ENCODE measurements at regions not wholly inside any gene's neighbourhood (a gene's known extent, or its start where the extent isn't known, plus 50 kb on each side); places are given as distances from the start of the nearest gene placed in this dataset.
"Not testable (repeated sequence)": the region's sequence is repeated elsewhere in the genome, so short reads cannot be mapped to it uniquely, and the experiment has no call there.

- not testable (repeated sequence) for DNase-seq
These were observed 197.4 kb downstream of the BANP start for GRCh38 chr16:88148682-88149081.

- DNase-seq = not testable (repeated sequence)
These were observed 197.9 kb downstream of the BANP start for GRCh38 chr16:88149158-88149603.

DNA sequence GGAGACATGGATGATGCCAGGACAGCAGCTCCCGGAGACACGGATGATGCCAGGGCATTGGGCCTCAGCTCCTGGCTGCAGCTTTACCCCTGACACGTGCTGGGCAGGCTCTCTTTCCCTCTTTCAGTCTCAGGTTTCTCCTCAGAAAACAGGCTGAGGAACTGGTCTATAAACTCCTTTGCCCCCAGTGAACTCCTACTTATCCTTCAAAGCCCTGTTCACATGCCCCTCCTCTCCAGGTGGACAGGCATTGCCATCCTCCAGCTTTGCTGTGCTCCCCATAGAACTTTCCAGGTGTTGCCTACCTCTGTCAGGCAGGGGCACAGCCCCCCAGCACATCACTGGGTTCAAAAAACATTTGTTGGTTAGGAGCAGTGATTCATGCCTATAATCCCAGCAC, 198.4 kb downstream of the BANP start:
- not testable (repeated sequence) for DNase-seq

- not testable (repeated sequence) for DNase-seq
These were observed 199.4 kb downstream of the BANP start for GRCh38 chr16:88150456-88151128.

- not testable (repeated sequence) for DNase-seq
These were observed 199.9 kb downstream of the BANP start for GRCh38 chr16:88151129-88151499.

DNA sequence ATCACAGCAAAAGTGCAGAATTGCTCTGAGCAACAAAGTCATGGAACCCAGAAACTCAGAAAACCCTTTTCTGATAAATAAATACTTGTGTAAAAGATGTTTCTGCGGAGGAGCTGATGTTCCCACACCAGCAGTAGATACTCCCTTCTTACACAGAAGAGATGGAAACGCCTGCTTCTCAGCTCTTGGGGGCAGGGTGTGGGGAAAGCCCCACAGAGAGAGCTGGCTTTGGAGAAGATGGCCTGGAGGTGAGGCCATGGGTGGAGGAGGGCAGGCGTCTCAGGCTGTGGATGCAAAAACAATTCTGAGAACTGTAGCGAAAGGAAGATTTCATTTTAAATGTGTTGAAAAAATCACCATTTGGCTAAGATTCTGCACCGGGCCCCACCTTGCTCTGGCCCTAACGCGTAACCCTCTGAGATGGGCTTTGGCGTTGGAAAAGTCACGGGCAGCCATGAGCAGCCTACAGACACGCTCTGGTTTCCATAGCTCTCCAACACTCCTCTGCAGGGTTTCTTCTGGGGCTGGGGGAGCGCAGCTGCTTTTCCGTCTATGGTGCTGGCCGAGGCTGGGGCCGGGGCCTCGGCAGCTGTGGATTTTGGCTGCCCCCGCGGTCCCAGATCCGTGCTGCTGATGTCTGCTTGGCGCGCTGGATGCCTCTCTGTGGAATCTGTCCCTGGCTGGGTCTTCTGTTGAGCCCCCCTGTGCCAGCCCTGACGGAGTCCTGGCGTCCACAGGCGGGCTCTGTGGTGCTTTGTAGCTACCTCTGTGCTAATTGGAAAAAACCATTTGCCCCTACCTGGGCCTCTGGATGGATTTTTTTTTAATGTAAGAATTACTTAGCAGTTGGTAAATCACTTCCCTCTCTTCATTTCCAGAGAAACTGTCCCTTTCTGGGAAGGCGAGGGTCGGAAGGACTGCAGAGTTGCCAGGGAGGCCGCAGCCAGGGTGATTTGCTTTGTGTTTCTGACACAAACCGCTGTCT, 200.9 kb downstream of the BANP start:
- DNase-seq = not testable (repeated sequence)

DNA sequence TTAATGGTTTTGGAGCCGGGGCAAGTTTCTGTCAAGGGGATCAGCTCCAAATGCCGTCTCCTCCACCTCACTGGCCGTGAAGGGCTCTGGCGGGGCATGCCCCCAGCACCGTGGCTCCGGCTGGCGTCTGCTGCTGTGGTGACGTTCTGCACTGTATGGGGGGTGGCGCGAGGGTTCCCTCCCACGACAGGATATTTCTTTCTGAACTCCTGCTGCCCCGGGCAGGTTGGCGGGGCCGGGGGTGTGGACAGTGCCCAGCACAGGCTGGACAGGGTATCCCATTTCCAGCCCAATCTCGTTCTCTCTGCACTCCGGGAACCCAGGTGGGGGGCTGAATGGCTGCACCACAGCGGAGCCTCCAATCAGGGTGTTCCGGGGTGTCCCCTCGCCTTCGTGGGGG, 201.6 kb downstream of the BANP start:
- DNase-seq = not testable (repeated sequence)

DNA sequence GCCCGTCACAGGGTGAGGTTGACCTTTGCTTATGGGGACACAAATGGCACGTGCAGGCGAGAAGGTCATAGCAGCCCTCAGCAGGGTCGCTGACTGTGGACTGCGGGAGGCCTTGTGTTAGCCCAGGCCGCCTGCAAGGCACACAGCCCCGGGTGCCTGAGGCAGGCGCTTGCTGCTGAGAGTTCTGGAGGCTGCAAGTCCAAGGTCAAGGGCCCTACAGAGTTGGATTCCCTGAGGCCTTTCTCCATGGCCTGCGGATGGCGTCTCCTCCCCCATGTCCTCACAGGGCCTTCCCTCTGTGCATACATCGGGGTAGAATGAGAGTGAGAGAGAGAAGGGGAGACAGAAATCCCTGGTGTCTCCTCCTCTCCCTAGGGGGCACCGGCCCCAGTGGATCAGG, 202.3 kb downstream of the BANP start:
- not testable (repeated sequence) for DNase-seq

DNA sequence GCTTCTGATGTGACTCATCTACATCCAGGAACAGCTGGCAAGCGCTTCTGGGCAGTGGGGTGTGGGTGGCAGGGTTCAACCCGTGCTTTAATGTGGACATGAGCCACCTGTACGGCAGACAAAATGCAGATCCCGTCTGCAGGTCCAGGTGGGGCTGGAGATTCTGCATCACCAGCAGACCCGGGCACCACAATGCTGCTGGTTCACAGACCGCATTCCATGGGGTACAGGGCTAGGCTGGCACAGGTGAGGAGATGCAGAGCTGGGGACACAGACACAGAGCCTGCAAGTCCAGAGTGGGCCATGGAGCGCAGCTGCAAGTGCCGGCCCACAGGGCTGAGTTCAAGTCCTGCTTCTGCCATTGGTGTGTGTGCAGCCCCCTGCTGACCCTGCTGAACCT, 203.7 kb downstream of the BANP start:
- not testable (repeated sequence) for DNase-seq

DNA sequence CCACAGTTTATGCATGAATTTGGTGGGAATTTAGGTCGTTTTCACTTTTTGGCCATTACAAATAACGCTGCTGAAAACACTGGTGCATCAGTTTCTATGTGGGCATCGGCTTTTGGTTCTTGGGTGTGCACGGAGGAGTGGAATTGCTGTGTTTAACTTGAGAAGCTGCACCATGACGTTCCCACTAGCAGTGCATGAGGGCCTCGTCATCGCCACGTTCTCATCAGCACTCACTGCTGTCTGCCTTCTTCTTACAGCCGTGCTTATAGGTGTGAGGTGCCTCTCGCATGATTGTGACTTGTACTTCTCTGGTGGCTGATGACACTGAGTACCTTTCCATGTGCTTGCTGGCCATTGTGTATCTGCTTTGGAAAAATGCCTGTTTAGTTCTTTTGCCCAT, 204.4 kb downstream of the BANP start:
- DNase-seq = not testable (repeated sequence)

- DNase-seq = not testable (repeated sequence)
These were observed 205.5 kb downstream of the BANP start for GRCh38 chr16:88156640-88157283.

DNA sequence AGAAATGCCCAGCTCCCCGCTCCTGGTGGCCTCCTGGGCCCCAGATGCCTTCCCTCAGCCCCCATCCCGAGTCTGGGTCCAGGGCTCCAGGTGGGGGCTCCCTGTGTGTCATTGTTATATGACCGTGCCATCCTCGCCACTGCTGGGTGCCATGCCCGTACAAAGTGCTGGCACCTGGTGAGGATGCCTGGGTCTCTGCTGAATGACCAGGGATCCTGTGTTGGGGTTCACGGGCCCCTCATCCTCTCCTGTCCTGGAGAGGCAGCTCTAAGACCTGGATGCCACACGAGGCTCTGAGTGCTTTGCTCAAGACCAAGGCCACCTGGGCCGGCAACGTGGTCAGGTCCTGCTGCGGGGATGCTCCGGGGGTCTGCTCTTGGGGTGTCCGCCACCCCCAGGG, 206.5 kb downstream of the BANP start:
- not testable (repeated sequence) for DNase-seq

DNA sequence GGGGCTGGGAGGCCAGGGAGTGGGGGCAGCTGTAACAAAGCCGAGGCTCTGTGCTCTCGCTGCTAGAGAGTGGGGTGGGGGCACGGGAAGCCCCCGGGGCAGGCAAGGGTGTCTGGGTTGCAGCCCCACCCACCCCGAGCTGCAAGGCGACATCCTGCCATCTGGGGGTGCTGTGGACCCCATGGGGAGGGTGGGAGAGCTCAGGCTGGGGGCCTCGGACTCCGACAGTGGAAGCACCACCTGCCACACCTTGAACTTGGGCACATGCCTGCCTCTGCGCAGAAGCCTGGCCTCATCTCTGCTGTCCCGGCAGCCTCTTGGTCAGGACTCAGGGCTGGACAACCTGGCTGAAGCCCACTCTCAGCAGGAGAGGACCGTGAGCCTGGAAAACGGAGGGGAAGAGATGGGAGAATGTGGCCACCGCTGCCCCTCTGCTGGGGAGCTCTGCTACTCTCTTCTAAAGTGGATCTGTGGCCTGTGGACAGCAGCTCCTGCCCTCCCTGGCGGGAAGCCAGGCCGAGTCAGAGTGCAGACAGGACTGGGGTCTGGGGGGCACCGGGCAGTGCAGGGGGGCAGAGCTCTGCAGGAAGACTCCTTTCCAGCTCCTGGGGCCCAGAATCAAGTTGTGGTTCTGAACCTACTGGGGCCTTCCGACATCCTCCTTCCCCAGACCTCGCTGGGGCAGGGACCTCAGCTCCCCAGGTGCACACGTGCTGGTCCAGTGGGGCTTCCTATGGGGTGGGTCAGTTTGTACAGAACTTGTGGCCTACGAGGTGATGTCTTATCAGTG, 207.2 kb downstream of the BANP start:
- DNase-seq = not testable (repeated sequence)

DNA sequence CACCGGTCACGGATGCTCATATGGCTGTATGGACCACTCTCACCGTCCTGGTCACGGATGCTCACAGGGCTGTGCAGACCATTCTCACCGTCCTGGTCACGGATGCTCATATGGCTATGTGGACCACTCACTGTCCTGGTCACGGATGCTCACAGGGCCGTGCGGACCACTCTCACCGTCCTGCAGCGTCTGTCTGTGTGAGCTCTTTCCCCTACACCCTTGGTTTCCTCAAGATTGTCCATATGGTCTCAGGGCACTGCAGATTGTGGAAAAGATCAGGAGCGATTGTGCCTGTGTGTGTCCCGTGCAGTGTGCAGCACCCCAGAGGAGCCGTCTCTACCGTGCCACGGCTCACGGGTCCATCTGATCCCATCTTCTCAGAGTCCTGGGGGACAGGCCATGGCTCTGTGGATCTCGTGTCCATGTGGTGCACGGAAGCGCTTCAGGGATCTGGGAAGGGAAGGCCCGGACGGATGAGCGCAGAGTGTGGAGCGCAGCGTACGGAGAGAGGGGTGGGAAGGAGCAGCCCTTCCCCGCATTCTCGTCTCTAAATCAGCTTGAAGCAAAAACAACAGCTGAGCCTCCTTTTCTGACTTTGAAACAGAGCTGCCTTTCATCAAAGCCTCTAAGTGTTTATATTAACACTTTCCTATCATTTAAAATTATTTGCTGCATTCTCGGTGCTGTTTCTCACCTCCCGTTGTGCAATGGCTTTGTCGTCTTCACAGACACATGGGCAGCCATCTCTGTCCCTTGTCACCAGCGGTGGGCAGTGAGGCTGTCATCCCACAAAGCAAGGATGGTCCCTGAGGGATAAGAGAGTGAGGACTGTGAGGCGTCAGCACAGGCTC, 208.0 kb downstream of the BANP start:
- DNase-seq = not testable (repeated sequence)

GRCh38 chr16:88159897-88160335, 208.7 kb downstream of the BANP start:
- not testable (repeated sequence) for DNase-seq

DNA sequence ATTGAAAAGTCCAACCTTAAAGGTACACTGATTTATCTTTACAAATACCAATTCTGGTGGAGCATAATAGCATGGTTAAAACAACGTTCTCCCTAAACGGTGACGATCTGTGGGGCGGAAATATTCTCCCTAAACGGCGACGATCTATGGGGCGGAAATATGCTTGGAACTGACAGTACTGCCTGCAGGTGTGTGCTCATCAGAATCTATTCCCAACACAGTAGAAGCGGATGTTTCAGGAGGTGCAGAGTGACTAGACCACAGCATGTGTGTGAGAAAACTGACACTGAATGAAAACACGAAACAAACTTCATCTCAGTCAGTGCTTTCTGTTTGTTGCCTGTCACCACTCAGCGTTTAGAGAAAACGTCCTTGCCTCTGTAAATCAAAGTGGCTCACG, 210.0 kb downstream of the BANP start:
- not testable (repeated sequence) for DNase-seq

- DNase-seq = not testable (repeated sequence)
These were observed 210.5 kb downstream of the BANP start for GRCh38 chr16:88161623-88162275.

- not testable (repeated sequence) for DNase-seq
These were observed 211.5 kb downstream of the BANP start for GRCh38 chr16:88162778-88163177.

DNA sequence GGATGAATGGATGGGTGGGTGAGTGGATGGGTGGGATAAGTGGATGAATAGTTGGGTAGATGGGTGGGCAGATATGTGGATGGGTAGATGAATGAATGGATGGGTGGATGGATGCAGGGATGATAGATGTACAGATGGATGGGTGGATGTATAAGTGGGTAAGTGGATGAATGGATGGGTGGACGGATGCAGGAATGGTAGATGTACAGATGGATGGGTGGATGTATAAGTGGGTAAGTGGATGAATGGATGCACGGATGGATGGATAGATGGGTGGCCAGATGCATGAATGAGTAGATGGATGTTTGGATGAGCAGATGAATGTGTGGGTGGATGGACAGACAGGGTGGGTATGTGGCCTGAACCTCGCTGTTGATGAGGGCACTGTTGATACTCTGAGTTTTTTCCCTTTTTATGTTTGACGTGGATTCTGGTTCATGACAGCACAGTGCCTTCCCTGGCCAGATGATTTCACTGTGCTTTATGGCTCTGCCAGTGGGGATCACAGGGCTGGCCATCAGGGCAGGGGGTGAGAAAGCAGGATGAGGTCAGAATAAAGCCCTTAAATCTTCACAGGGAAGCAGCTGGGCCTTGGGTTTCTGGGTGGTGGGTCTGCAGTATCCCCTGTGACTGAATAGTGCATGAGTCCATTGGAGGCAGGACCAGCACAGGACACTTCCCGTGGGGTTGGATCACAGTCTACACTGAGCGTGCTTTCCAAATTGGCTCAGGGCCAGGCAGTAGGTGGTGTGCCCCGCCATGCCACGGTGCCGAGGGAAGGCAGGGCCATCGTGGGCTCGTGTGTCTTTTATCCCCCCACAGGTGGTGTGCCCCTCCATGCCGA, 213.2 kb downstream of the BANP start:
- DNase-seq = not testable (repeated sequence)

- DNase-seq = not testable (repeated sequence)
These were observed 213.9 kb downstream of the BANP start for GRCh38 chr16:88165040-88165544.
